ENCODE measurements at regions not wholly inside any gene's neighbourhood (a gene's known extent, or its start where the extent isn't known, plus 50 kb on each side); places are given as distances from the start of the nearest gene placed in this dataset.

DNA sequence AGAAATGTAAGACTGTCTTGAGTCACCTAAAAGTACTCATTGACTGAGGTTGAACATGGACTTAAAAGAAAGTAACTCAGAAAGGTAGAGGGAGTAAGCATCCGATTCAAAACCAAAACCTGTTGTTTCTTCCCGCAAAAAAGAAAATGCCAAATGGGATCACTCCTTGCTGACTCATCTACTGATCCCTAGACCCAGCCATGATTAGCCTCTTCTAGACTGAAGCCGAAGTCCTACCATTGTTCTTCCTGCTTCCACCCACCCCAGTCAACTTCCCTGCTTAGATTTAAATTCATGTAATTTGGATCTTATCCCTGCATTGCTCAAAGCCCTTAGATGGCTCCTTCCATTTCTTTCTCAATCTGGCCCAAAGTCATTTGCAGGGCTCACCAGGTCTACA, 760.5 kb upstream of the SOX9 start (continued):
- no peak for TF ChIP-seq EZH2 (IDR thresholded peaks at IDR 0.05; ENCODE audit: low read depth, unreplicated experiment)
- no peak for TF ChIP-seq ZNF114 (CRISPR knock-in tag; IDR thresholded peaks at IDR 0.05)
- no peak for TF ChIP-seq JUNB (IDR thresholded peaks at IDR 0.05; ENCODE audit: unreplicated experiment)
- TF ChIP-seq NANOG (IDR thresholded peaks at IDR 0.05; ENCODE audit: borderline replicate concordance) = no peak
- no peak for TF ChIP-seq CTCF (conservative IDR thresholded peaks at IDR 0.05; ENCODE audit: low read depth in 2 of 2)
- no peak for TF ChIP-seq STAT1 (IDR thresholded peaks at IDR 0.05; ENCODE audit: unreplicated experiment)
- no peak for TF ChIP-seq POLR2AphosphoS5 (IDR thresholded peaks at IDR 0.05; ENCODE audit: low read depth)
- TF ChIP-seq ETS1 (IDR thresholded peaks at IDR 0.05) = no peak
- TF ChIP-seq CREB1 (CRISPR knock-in tag; IDR thresholded peaks at IDR 0.05; ENCODE audit: low read depth) = no peak

GRCh38 chr17:71361656-71362450, 759.0 kb upstream of the SOX9 start:
- Mint-ChIP-seq H3K4me3 (no peak overlapping the region), H3K27me3 (ENCODE audit: insufficient read depth, low read depth, poor library complexity) (no peaks in the 10 kb centered on the region), H3K36me3 (ENCODE audit: low read depth) (peaks cover 12% of the 10 kb centered on the region), H3K27ac (no peak overlapping the region), H3K4me1 (no peaks in the 10 kb centered on the region), H3K9me3 (peaks cover 27% of the 10 kb centered on the region)
- peaks cover 10% of the 10 kb centered on the region for H3K9me2 ChIP-seq (ENCODE audit: insufficient read depth)
- no peaks in the 10 kb centered on the region for H4K20me1 ChIP-seq (replicated peaks; ENCODE audit: insufficient read depth)
- no peak overlapping the region for H3K4me2 ChIP-seq
- H2AFZ ChIP-seq = no peak overlapping the region
- H3K27ac ChIP-seq (ENCODE audit: low read depth) = no peak overlapping the region
- ATAC-seq (no peak), DNase-seq (ENCODE audit: low spot score) (no peak)
- H3F3A ChIP-seq (replicated peaks; ENCODE audit: low read depth) = no peaks in the 10 kb centered on the region
- peaks cover 5% of the 10 kb centered on the region; the same call in 1 of the 2 replicates for H3K36me3 ChIP-seq (ENCODE audit: insufficient read depth)
- no peaks in the 10 kb centered on the region for H3K79me2 ChIP-seq (replicated peaks; ENCODE audit: insufficient read depth)
- no peaks in the 10 kb centered on the region for H3K27me3 ChIP-seq (ENCODE audit: insufficient read depth)
- TF ChIP-seq STAT1 (IDR thresholded peaks at IDR 0.05; ENCODE audit: unreplicated experiment) (no peak), CREB1 (CRISPR knock-in tag; IDR thresholded peaks at IDR 0.05; ENCODE audit: low read depth) (no peak), POLR2AphosphoS5 (IDR thresholded peaks at IDR 0.05; ENCODE audit: low read depth) (no peak), ZNF114 (CRISPR knock-in tag; IDR thresholded peaks at IDR 0.05) (no peak), ZNF331 (CRISPR knock-in tag; IDR thresholded peaks at IDR 0.05; ENCODE audit: low read depth) (no peak)
- H3K4me1 ChIP-seq (ENCODE audit: insufficient read depth) = no peaks in the 10 kb centered on the region
- no peak overlapping the region for H3K4me3 ChIP-seq

- peaks cover 10% of the 10 kb centered on the region for H3K9me2 ChIP-seq (ENCODE audit: insufficient read depth)
- H3K4me3 ChIP-seq = no peak overlapping the region
- no peaks in the 10 kb centered on the region for H3K79me2 ChIP-seq (replicated peaks; ENCODE audit: insufficient read depth)
- no peaks in the 10 kb centered on the region for H3K27me3 ChIP-seq (ENCODE audit: insufficient read depth)
- no peaks in the 10 kb centered on the region for H3K36me3 Mint-ChIP-seq (ENCODE audit: low read depth)
- no peaks in the 10 kb centered on the region for H3F3A ChIP-seq (replicated peaks; ENCODE audit: low read depth)
- H3K27me3 Mint-ChIP-seq (ENCODE audit: insufficient read depth, low read depth, poor library complexity) = no peaks in the 10 kb centered on the region
- H3K4me1 ChIP-seq (ENCODE audit: insufficient read depth) = no peaks in the 10 kb centered on the region
- H3K4me1 Mint-ChIP-seq = no peaks in the 10 kb centered on the region
- no peak for DNase-seq (ENCODE audit: low spot score)
- 0 out of 2 replicates have a peak overlapping the region, but pooled peaks have one; percentile 63 for H2AFZ ChIP-seq
- no peak for TF ChIP-seq ZNF114 (CRISPR knock-in tag; IDR thresholded peaks at IDR 0.05)
- no peak for TF ChIP-seq JUNB (IDR thresholded peaks at IDR 0.05; ENCODE audit: unreplicated experiment)
- TF ChIP-seq NANOG (IDR thresholded peaks at IDR 0.05; ENCODE audit: borderline replicate concordance) = no peak
- no peak for TF ChIP-seq STAT1 (IDR thresholded peaks at IDR 0.05; ENCODE audit: unreplicated experiment)
- no peak for TF ChIP-seq EZH2 (IDR thresholded peaks at IDR 0.05; ENCODE audit: low read depth, unreplicated experiment)
- no peak for TF ChIP-seq POLR2AphosphoS5 (IDR thresholded peaks at IDR 0.05; ENCODE audit: low read depth)
- no peak for TF ChIP-seq CTCF (conservative IDR thresholded peaks at IDR 0.05; ENCODE audit: low read depth in 2 of 2)
- TF ChIP-seq CREB1 (CRISPR knock-in tag; IDR thresholded peaks at IDR 0.05; ENCODE audit: low read depth) = no peak
- no peak for TF ChIP-seq ZNF331 (CRISPR knock-in tag; IDR thresholded peaks at IDR 0.05; ENCODE audit: low read depth)
- no peak overlapping the region for H3K4me3 Mint-ChIP-seq
- no peaks in the 10 kb centered on the region for H4K20me1 ChIP-seq (replicated peaks; ENCODE audit: insufficient read depth)
- peaks cover 11% of the 10 kb centered on the region; the same call in 2 of the 3 replicates for H3K9me3 Mint-ChIP-seq
- no peak overlapping the region for H3K27ac Mint-ChIP-seq
- H3K36me3 ChIP-seq (ENCODE audit: insufficient read depth) = no peaks in the 10 kb centered on the region
- H3K27ac ChIP-seq (ENCODE audit: low read depth) = no peak overlapping the region
- no peak overlapping the region for H3K4me2 ChIP-seq
- ATAC-seq = no peak
These were observed 757.2 kb upstream of the SOX9 start for GRCh38 chr17:71363661-71364060.

Measured in GM23338 (cell line).